ENCODE measurements at regions not wholly inside any gene's neighbourhood (a gene's known extent, or its start where the extent isn't known, plus 50 kb on each side); places are given as distances from the start of the nearest gene placed in this dataset.

- Histone ChIP-seq H3K4me1 (ENCODE audit: control insufficient read depth, extremely low read depth, insufficient read depth, low read length) (no peaks in the 10 kb centered on the region), H3K27me3 (ENCODE audit: control insufficient read depth in 2 of 2, insufficient read depth in 2 of 2, low read length in 2 of 2) (no peaks in the 10 kb centered on the region), H2AFZ (ENCODE audit: low read depth, low read length) (no peak overlapping the region), H3K27ac (ENCODE audit: insufficient read depth, low read depth, low read length) (no peak overlapping the region), H3K79me2 (ENCODE audit: control insufficient read depth, insufficient read depth, low read length) (no peaks in the 10 kb centered on the region), H3K4me3 (replicated peaks in 1 of 3; ENCODE audit: insufficient read depth in 1 of 3, low read depth in 1 of 3, low read length in 3 of 3) (no peak overlapping the region), H3K9me1 (replicated peaks; ENCODE audit: control insufficient read depth, extremely low read depth, insufficient read depth, low read length) (no peaks in the 10 kb centered on the region), H4K20me1 (replicated peaks; ENCODE audit: control insufficient read depth, extremely low read depth, insufficient read depth, low read length) (no peaks in the 10 kb centered on the region), H3K9ac (replicated peaks; ENCODE audit: extremely low read depth, insufficient read depth, low read length) (no peak overlapping the region), H3K36me3 (ENCODE audit: control insufficient read depth in 2 of 2, extremely low read depth in 1 of 2, insufficient read depth in 2 of 2, low read length in 2 of 2) (no peaks in the 10 kb centered on the region), H3K4me2 (ENCODE audit: insufficient read depth, low read length) (no peak overlapping the region), H3K9me3 (replicated peaks; ENCODE audit: control insufficient read depth, insufficient read depth, low read length) (no peaks in the 10 kb centered on the region)
- BruUV-seq (replicated peaks): no TSS peak
- DNase-seq (ENCODE audit: low read depth, low spot score): no peak
- no peak for TF ChIP-seq POLR2A (IDR thresholded peaks at IDR 0.05; ENCODE audit: low read depth, low read length)
- no peak for TF ChIP-seq FOS (IDR thresholded peaks at IDR 0.05; ENCODE audit: borderline replicate concordance, insufficient read depth, low read length)
- TF ChIP-seq MYC (IDR thresholded peaks at IDR 0.05; ENCODE audit: low read depth, low read length): no peak
- TF ChIP-seq JUN (IDR thresholded peaks at IDR 0.05; ENCODE audit: borderline replicate concordance, insufficient read depth, insufficient read length, low read depth): no peak
- TF ChIP-seq, protein P1, sequence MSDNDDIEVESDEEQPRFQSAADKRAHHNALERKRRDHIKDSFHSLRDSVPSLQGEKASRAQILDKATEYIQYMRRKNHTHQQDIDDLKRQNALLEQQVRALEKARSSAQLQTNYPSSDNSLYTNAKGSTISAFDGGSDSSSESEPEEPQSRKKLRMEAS (IDR thresholded peaks at IDR 0.05; ENCODE audit: insufficient read depth, insufficient read length): no peak
- TF ChIP-seq EZH2 (IDR thresholded peaks at IDR 0.05; ENCODE audit: borderline replicate concordance, low read depth, low read length, severe bottlenecking): no peak
- TF ChIP-seq POLR2AphosphoS5 (IDR thresholded peaks at IDR 0.05; ENCODE audit: insufficient read depth, low read depth, low read length): no peak
- TF ChIP-seq, protein P2, sequence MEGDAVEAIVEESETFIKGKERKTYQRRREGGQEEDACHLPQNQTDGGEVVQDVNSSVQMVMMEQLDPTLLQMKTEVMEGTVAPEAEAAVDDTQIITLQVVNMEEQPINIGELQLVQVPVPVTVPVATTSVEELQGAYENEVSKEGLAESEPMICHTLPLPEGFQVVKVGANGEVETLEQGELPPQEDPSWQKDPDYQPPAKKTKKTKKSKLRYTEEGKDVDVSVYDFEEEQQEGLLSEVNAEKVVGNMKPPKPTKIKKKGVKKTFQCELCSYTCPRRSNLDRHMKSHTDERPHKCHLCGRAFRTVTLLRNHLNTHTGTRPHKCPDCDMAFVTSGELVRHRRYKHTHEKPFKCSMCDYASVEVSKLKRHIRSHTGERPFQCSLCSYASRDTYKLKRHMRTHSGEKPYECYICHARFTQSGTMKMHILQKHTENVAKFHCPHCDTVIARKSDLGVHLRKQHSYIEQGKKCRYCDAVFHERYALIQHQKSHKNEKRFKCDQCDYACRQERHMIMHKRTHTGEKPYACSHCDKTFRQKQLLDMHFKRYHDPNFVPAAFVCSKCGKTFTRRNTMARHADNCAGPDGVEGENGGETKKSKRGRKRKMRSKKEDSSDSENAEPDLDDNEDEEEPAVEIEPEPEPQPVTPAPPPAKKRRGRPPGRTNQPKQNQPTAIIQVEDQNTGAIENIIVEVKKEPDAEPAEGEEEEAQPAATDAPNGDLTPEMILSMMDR (IDR thresholded peaks at IDR 0.05; ENCODE audit: extremely low read depth in 1 of 2, insufficient read depth in 1 of 2, low read depth in 1 of 2, low read length in 2 of 2): no peak
- no peak for TF ChIP-seq GATA2 (IDR thresholded peaks at IDR 0.05; ENCODE audit: insufficient read depth, insufficient read length, low read depth, low read length)
- intact Hi-C loops (cut with micrococcal nuclease): no loop called here
- ChIA-PET POLR2A (no interaction called here), CTCF (no interaction called here)
- no peak for FAIRE-seq
- dilution Hi-C loops (cut with MboI; ENCODE audit: extremely low pct_ligation_motif_present, low sequenced_read_pairs): no loop called here
These were observed 104.7 kb upstream of the GPM6A start for GRCh38 chr4:175916626-175917351.
